ENCODE measurements at regions not wholly inside any gene's neighbourhood (a gene's known extent, or its start where the extent isn't known, plus 50 kb on each side); places are given as distances from the start of the nearest gene placed in this dataset.

- no peak for TF ChIP-seq REST (IDR thresholded peaks at IDR 0.05; ENCODE audit: low read depth)
- no peak for TF ChIP-seq NFIC (IDR thresholded peaks at IDR 0.05)
- no peak for TF ChIP-seq TCF12 (IDR thresholded peaks at IDR 0.05; ENCODE audit: low read depth)
- TF ChIP-seq YY1 (IDR thresholded peaks at IDR 0.05; ENCODE audit: low read depth): no peak
- TF ChIP-seq MAX (IDR thresholded peaks at IDR 0.05): no peak
- no peak for TF ChIP-seq CREB1 (IDR thresholded peaks at IDR 0.05; ENCODE audit: low read depth)
- no peak for TF ChIP-seq EGR1 (IDR thresholded peaks at IDR 0.05)
- TF ChIP-seq TAF1 (IDR thresholded peaks at IDR 0.05; ENCODE audit: low read depth): no peak
- TF ChIP-seq TEAD4 (IDR thresholded peaks at IDR 0.05): no peak
- TF ChIP-seq RAD21 (IDR thresholded peaks at IDR 0.05; ENCODE audit: low read depth): no peak
- TF ChIP-seq CEBPB (IDR thresholded peaks at IDR 0.05): no peak
- TF ChIP-seq EP300 (IDR thresholded peaks at IDR 0.05; ENCODE audit: borderline replicate concordance): no peak
Observed at GRCh38 chr6:144580039-144580438, 294.9 kb downstream of the UTRN start.
